ENCODE measurements at regions not wholly inside any gene's neighbourhood (a gene's known extent, or its start where the extent isn't known, plus 50 kb on each side); places are given as distances from the start of the nearest gene placed in this dataset.

- Histone ChIP-seq H3K9me3 (ENCODE audit: low read depth) (no peaks in the 10 kb centered on the region), H2AFZ (no peak overlapping the region), H3K9me2 (replicated peaks; ENCODE audit: insufficient read depth) (no peaks in the 10 kb centered on the region), H4K20me1 (ENCODE audit: insufficient read depth, poor library complexity, severe bottlenecking) (no peaks in the 10 kb centered on the region), H3K36me3 (replicated peaks; ENCODE audit: insufficient read depth, low read depth) (no peaks in the 10 kb centered on the region), H3K4me2 (peak overlapping the region; percentile 17), H3K27me3 (no peaks in the 10 kb centered on the region), H3K27ac (peak overlapping the region; percentile 81), H3K79me2 (no peaks in the 10 kb centered on the region), H3K4me3 (no peak overlapping the region), H3K4me1 (ENCODE audit: insufficient read depth) (peaks cover 29% of the 10 kb centered on the region)
- 75% methylated on average over 2 of the region's 2 CpGs for WGBS (ENCODE audit: low lambda C conversion rate, missing lambda C conversion rate)
- TF ChIP-seq EZH2 (IDR thresholded peaks at IDR 0.05; ENCODE audit: borderline replicate concordance) (no peak), CTCF (IDR thresholded peaks at IDR 0.05; ENCODE audit: poor library complexity) (no peak), EZH2phosphoT487 (IDR thresholded peaks at IDR 0.05; ENCODE audit: low read depth, severe bottlenecking, unreplicated experiment) (no peak)
- no peak for DNase-seq (ENCODE audit: low spot score)
These were observed 334.7 kb upstream of the PIK3R1 start for GRCh38 chr5:67880876-67881275.

- no peaks in the 10 kb centered on the region for H3K9me3 ChIP-seq (ENCODE audit: low read depth)
- H2AFZ ChIP-seq: no peak overlapping the region
- H3K27me3 ChIP-seq: no peaks in the 10 kb centered on the region
- H3K27ac ChIP-seq: peak overlapping the region; percentile 81
- peaks cover 29% of the 10 kb centered on the region for H3K4me1 ChIP-seq (ENCODE audit: insufficient read depth)
- no peaks in the 10 kb centered on the region for H3K36me3 ChIP-seq (replicated peaks; ENCODE audit: insufficient read depth, low read depth)
- no peaks in the 10 kb centered on the region for H3K79me2 ChIP-seq
- WGBS (ENCODE audit: low lambda C conversion rate, missing lambda C conversion rate): 74% methylated on average over 2 of the region's 2 CpGs
- DNase-seq (ENCODE audit: low spot score): peak; percentile 63
- no peaks in the 10 kb centered on the region for H3K9me2 ChIP-seq (replicated peaks; ENCODE audit: insufficient read depth)
- no peak overlapping the region for H3K4me3 ChIP-seq
- TF ChIP-seq CTCF (IDR thresholded peaks at IDR 0.05; ENCODE audit: poor library complexity) (no peak), EZH2 (IDR thresholded peaks at IDR 0.05; ENCODE audit: borderline replicate concordance) (no peak), EZH2phosphoT487 (IDR thresholded peaks at IDR 0.05; ENCODE audit: low read depth, severe bottlenecking, unreplicated experiment) (no peak)
- no peaks in the 10 kb centered on the region for H4K20me1 ChIP-seq (ENCODE audit: insufficient read depth, poor library complexity, severe bottlenecking)
- H3K4me2 ChIP-seq: peak overlapping the region; percentile 17
These were observed 335.1 kb upstream of the PIK3R1 start for GRCh38 chr5:67880511-67880805.

GRCh38 chr5:67879620-67880510 lies 335.7 kb upstream of the PIK3R1 start:
- peak overlapping the region; percentile 38 for H3K4me2 ChIP-seq
- WGBS (ENCODE audit: low lambda C conversion rate, missing lambda C conversion rate): 38% methylated on average over 4 of the region's 4 CpGs
- H2AFZ ChIP-seq: no peak overlapping the region
- no peak overlapping the region for H3K4me3 ChIP-seq
- H3K9me3 ChIP-seq (ENCODE audit: low read depth): no peaks in the 10 kb centered on the region
- TF ChIP-seq EZH2phosphoT487 (IDR thresholded peaks at IDR 0.05; ENCODE audit: low read depth, severe bottlenecking, unreplicated experiment) (peak; percentile 55), CTCF (IDR thresholded peaks at IDR 0.05; ENCODE audit: poor library complexity) (no peak)
- H3K4me1 ChIP-seq (ENCODE audit: insufficient read depth): peaks cover 29% of the 10 kb centered on the region
- no peaks in the 10 kb centered on the region for H3K27me3 ChIP-seq
- peak; percentile 60 for DNase-seq (ENCODE audit: low spot score)
- H3K27ac ChIP-seq: peak overlapping the region; percentile 81
- H4K20me1 ChIP-seq (ENCODE audit: insufficient read depth, poor library complexity, severe bottlenecking): no peaks in the 10 kb centered on the region
- H3K79me2 ChIP-seq: no peaks in the 10 kb centered on the region
- no peaks in the 10 kb centered on the region for H3K36me3 ChIP-seq (replicated peaks; ENCODE audit: insufficient read depth, low read depth)
- no peaks in the 10 kb centered on the region for H3K9me2 ChIP-seq (replicated peaks; ENCODE audit: insufficient read depth)

Data from hepatocyte (in vitro differentiated cells).